ENCODE measurements at regions not wholly inside any gene's neighbourhood (a gene's known extent, or its start where the extent isn't known, plus 50 kb on each side); places are given as distances from the start of the nearest gene placed in this dataset.
A peak's percentile ranks its signal among the peaks of the same experiment; 100 is the strongest.

GRCh38 chr6:26218824-26219223 lies 131.6 kb downstream of the HFE start:
- H3K36me3 Mint-ChIP-seq (ENCODE audit: low read depth), result no peaks in the 10 kb centered on the region
- H3K4me1 Mint-ChIP-seq, result peaks cover 22% of the 10 kb centered on the region
- Histone ChIP-seq H3K4me1 (ENCODE audit: insufficient read depth) (peaks cover 23% of the 10 kb centered on the region), H3K79me2 (replicated peaks; ENCODE audit: insufficient read depth) (no peaks in the 10 kb centered on the region), H4K20me1 (replicated peaks; ENCODE audit: insufficient read depth) (no peaks in the 10 kb centered on the region), H3K9me2 (ENCODE audit: insufficient read depth) (no peaks in the 10 kb centered on the region), H3K4me3 (peak overlapping the region; percentile 77; the same call in 1 of the 2 replicates), H3K36me3 (ENCODE audit: insufficient read depth) (no peaks in the 10 kb centered on the region), H2AFZ (no peak overlapping the region), H3K27me3 (ENCODE audit: insufficient read depth) (no peaks in the 10 kb centered on the region), H3K27ac (ENCODE audit: low read depth) (peak overlapping the region; percentile 99), H3F3A (replicated peaks; ENCODE audit: low read depth) (peaks cover 12% of the 10 kb centered on the region), H3K4me2 (no peak overlapping the region; the same call in 1 of the 2 replicates)
- TF ChIP-seq EZH2phosphoT487 (IDR thresholded peaks at IDR 0.05; ENCODE audit: unreplicated experiment) (no peak), CREB1 (CRISPR knock-in tag; IDR thresholded peaks at IDR 0.05; ENCODE audit: low read depth) (no peak), ZNF331 (CRISPR knock-in tag; IDR thresholded peaks at IDR 0.05; ENCODE audit: low read depth) (no peak), CTCF (conservative IDR thresholded peaks at IDR 0.05; ENCODE audit: low read depth in 2 of 2) (no peak), EZH2 (IDR thresholded peaks at IDR 0.05; ENCODE audit: low read depth, unreplicated experiment) (no peak), ETS1 (IDR thresholded peaks at IDR 0.05) (no peak), JUNB (IDR thresholded peaks at IDR 0.05; ENCODE audit: unreplicated experiment) (no peak), POLR2AphosphoS5 (IDR thresholded peaks at IDR 0.05; ENCODE audit: low read depth) (no peak), NANOG (IDR thresholded peaks at IDR 0.05; ENCODE audit: borderline replicate concordance) (no peak), STAT1 (IDR thresholded peaks at IDR 0.05; ENCODE audit: unreplicated experiment) (no peak), ZNF462 (CRISPR knock-in tag; IDR thresholded peaks at IDR 0.05) (no peak), REST (IDR thresholded peaks at IDR 0.05; ENCODE audit: unreplicated experiment) (no peak), ZNF114 (CRISPR knock-in tag; IDR thresholded peaks at IDR 0.05) (no peak)
- peaks cover 10% of the 10 kb centered on the region for H3K27me3 Mint-ChIP-seq (ENCODE audit: insufficient read depth, low read depth, poor library complexity)
- no peak for DNase-seq (ENCODE audit: low spot score)
- H3K27ac Mint-ChIP-seq, result no peak overlapping the region; the same call in 1 of the 2 replicates
- no peak for ATAC-seq
- H3K9me3 Mint-ChIP-seq, result peaks cover 2% of the 10 kb centered on the region; the same call in 1 of the 3 replicates
- no peak overlapping the region; the same call in 1 of the 3 replicates for H3K4me3 Mint-ChIP-seq
